ENCODE measurements at regions not wholly inside any gene's neighbourhood (a gene's known extent, or its start where the extent isn't known, plus 50 kb on each side); places are given as distances from the start of the nearest gene placed in this dataset.

- Histone ChIP-seq H3K9me3 (ENCODE audit: low read depth, low read length, poor library complexity, severe bottlenecking) (no peaks in the 10 kb centered on the region), H3K27me3 (replicated peaks; ENCODE audit: insufficient read depth, low read depth, low read length, poor library complexity) (no peaks in the 10 kb centered on the region), H3K36me3 (ENCODE audit: insufficient read depth, low read length, poor library complexity, severe bottlenecking) (no peaks in the 10 kb centered on the region), H3K4me3 (ENCODE audit: low read depth, low read length, poor library complexity, severe bottlenecking) (no peak overlapping the region), H3K4me1 (ENCODE audit: insufficient read depth, low read length, poor library complexity, severe bottlenecking) (no peaks in the 10 kb centered on the region), H3K27ac (ENCODE audit: low read depth, low read length, poor library complexity, severe bottlenecking) (no peak overlapping the region)
- intact Hi-C loops (cut with micrococcal nuclease; ENCODE audit: unreplicated experiment) = no loop called here
- TF ChIP-seq CTCF (conservative IDR thresholded peaks at IDR 0.05; ENCODE audit: low read depth, low read length) (no peak), EZH2 (IDR thresholded peaks at IDR 0.05; ENCODE audit: borderline replicate concordance, low read depth, low read length, poor library complexity, severe bottlenecking) (no peak)
- BruUV-seq (replicated peaks) = no TSS peak
- CTCF ChIA-PET = no interaction called here
- POLR2A ChIA-PET (ENCODE audit: low non-redundant PET) = no interaction called here
- DNase-seq (ENCODE audit: low spot score) = no peak
Measured at GRCh38 chr4:54359919-54360650, 131.0 kb downstream of the PDGFRA start.

- BruUV-seq (replicated peaks) = no TSS peak
Measured at GRCh38 chr4:54363037-54363436, 133.9 kb downstream of the PDGFRA start.

GRCh38 chr4:54365691-54366090, 136.6 kb downstream of the PDGFRA start:
- Histone ChIP-seq H3K36me3 (ENCODE audit: insufficient read depth, low read length, poor library complexity, severe bottlenecking) (no peaks in the 10 kb centered on the region), H3K4me3 (ENCODE audit: low read depth, low read length, poor library complexity, severe bottlenecking) (no peak overlapping the region), H3K4me1 (ENCODE audit: insufficient read depth, low read length, poor library complexity, severe bottlenecking) (no peaks in the 10 kb centered on the region), H3K27ac (ENCODE audit: low read depth, low read length, poor library complexity, severe bottlenecking) (no peak overlapping the region), H3K27me3 (replicated peaks; ENCODE audit: insufficient read depth, low read depth, low read length, poor library complexity) (no peaks in the 10 kb centered on the region), H3K9me3 (ENCODE audit: low read depth, low read length, poor library complexity, severe bottlenecking) (no peaks in the 10 kb centered on the region)
- DNase-seq (ENCODE audit: low spot score) = no peak
- no TSS peak for BruUV-seq (replicated peaks)
- TF ChIP-seq CTCF (conservative IDR thresholded peaks at IDR 0.05; ENCODE audit: low read depth, low read length) = no peak
- no peak for TF ChIP-seq EZH2 (IDR thresholded peaks at IDR 0.05; ENCODE audit: borderline replicate concordance, low read depth, low read length, poor library complexity, severe bottlenecking)
- ChIA-PET POLR2A (ENCODE audit: low non-redundant PET) (no interaction called here), CTCF (no interaction called here)
- intact Hi-C loops (cut with micrococcal nuclease; ENCODE audit: unreplicated experiment) = no loop called here

More at GRCh38 chr4:54363037-54363436, 133.9 kb downstream of the PDGFRA start:
- ChIA-PET CTCF (no interaction called here), POLR2A (ENCODE audit: low non-redundant PET) (no interaction called here)
- intact Hi-C loops (cut with micrococcal nuclease; ENCODE audit: unreplicated experiment) = no loop called here
- TF ChIP-seq EZH2 (IDR thresholded peaks at IDR 0.05; ENCODE audit: borderline replicate concordance, low read depth, low read length, poor library complexity, severe bottlenecking) (no peak), CTCF (conservative IDR thresholded peaks at IDR 0.05; ENCODE audit: low read depth, low read length) (no peak)
- no peaks in the 10 kb centered on the region for H3K4me1 ChIP-seq (ENCODE audit: insufficient read depth, low read length, poor library complexity, severe bottlenecking)
- DNase-seq (ENCODE audit: low spot score) = no peak
- no peaks in the 10 kb centered on the region for H3K9me3 ChIP-seq (ENCODE audit: low read depth, low read length, poor library complexity, severe bottlenecking)
- H3K27ac ChIP-seq (ENCODE audit: low read depth, low read length, poor library complexity, severe bottlenecking) = no peak overlapping the region
- H3K4me3 ChIP-seq (ENCODE audit: low read depth, low read length, poor library complexity, severe bottlenecking) = no peak overlapping the region
- H3K36me3 ChIP-seq (ENCODE audit: insufficient read depth, low read length, poor library complexity, severe bottlenecking) = no peaks in the 10 kb centered on the region
- no peaks in the 10 kb centered on the region for H3K27me3 ChIP-seq (replicated peaks; ENCODE audit: insufficient read depth, low read depth, low read length, poor library complexity)
